Endothelial cell of umbilical vein (primary cell): ENCODE measurements at regions not wholly inside any gene's neighbourhood (a gene's known extent, or its start where the extent isn't known, plus 50 kb on each side); places are given as distances from the start of the nearest gene placed in this dataset.

Experiments
- BruUV-seq: library from RNA; stranded (reverse); fragments of 400-500 nt; replicated peaks from 2 replicates; lab custom pipeline; 2021; lab: Mats Ljungman, UMichigan
- CTCF ChIA-PET: fragments of 300-600, 350-600 bp; sonication (Branson Sonifier 250); formaldehyde crosslinking; loops from one replicate; lab custom pipeline; 2021; ENCODE audit warnings: antibody characterized with exemption, inconsistent platforms; lab: Charles Lee
- POLR2A ChIA-PET: fragments of 300-600, 350-600 bp; sonication (Branson Sonifier 250); formaldehyde crosslinking; loops from one replicate; lab custom pipeline; 2021; ENCODE audit warnings: antibody characterized with exemption, inconsistent platforms; lab: Charles Lee
- DNase-seq: peaks from one replicate; pipeline ENCODE4 v3.0.0-alpha.2; 2011; ENCODE audit warnings: low read depth, low spot score
- FAIRE-seq: peaks from 2 replicates; lab custom pipeline; 2011; peaks lifted over from hg19 to GRCh38; lab: Jason Lieb, UNC
- H2AFZ ChIP-seq: 2 replicates; pipeline ENCODE4 v1.6.0; 2012; ENCODE audit warnings: low read depth, low read length, control low read depth, inconsistent platforms
- H3K27ac ChIP-seq: 2 replicates; pipeline ENCODE4 v1.5.1; 2011; ENCODE audit warnings: low read depth, mild to moderate bottlenecking, control low read depth, low read length, moderate library complexity; ENCODE audit not compliant: insufficient read depth
- H3K27me3 ChIP-seq, 2 experiments: 2 replicates each; pipeline versions ENCODE4 v1.6.0 to v1.6.1; 2011; ENCODE audit warnings: low read length in 2 of 2, mixed read lengths in 1 of 2; ENCODE audit not compliant: control insufficient read depth in 2 of 2, insufficient read depth in 2 of 2
- H3K36me3 ChIP-seq, 2 experiments: 2 replicates in 1 of 2; 3 replicates in 1 of 2; pipeline ENCODE4 v1.5.1; 2011; ENCODE audit warnings: low read length in 2 of 2, mild to moderate bottlenecking in 1 of 2, moderate library complexity in 1 of 2; ENCODE audit not compliant: control insufficient read depth in 2 of 2, insufficient read depth in 2 of 2; ENCODE audit errors: extremely low read depth in 1 of 2
- H3K4me1 ChIP-seq: 3 replicates; pipeline ENCODE4 v1.5.1; 2011; ENCODE audit warnings: mild to moderate bottlenecking, low read length; ENCODE audit not compliant: control insufficient read depth, insufficient read depth; ENCODE audit errors: extremely low read depth
- H3K4me2 ChIP-seq: 2 replicates; pipeline ENCODE4 v1.6.1; 2011; ENCODE audit warnings: low read length, control low read depth, mixed read lengths; ENCODE audit not compliant: insufficient read depth
- H3K4me3 ChIP-seq, 3 experiments: fragments of 200-600 bp in 1 of 3; sonication (generic), shearing (Covaris generic) in 1 of 3; replicated peaks in 1 of 3; 2 replicates each; pipeline ENCODE4 v1.5.1; 2011 to 2016; ENCODE audit warnings: control low read depth in 3 of 3, low read length in 3 of 3, mild to moderate bottlenecking in 2 of 3, inconsistent platforms in 1 of 3, low read depth in 1 of 3, moderate library complexity in 1 of 3; ENCODE audit not compliant: insufficient read depth in 1 of 3
- H3K79me2 ChIP-seq: 2 replicates; pipeline ENCODE4 v1.6.0; 2012; ENCODE audit warnings: low read length, inconsistent platforms; ENCODE audit not compliant: control insufficient read depth, insufficient read depth
- H3K9ac ChIP-seq: replicated peaks from 2 replicates; pipeline ENCODE3; 2011; ENCODE audit warnings: low read length, control low read depth; ENCODE audit not compliant: insufficient read depth; ENCODE audit errors: extremely low read depth
- H3K9me1 ChIP-seq: replicated peaks from 3 replicates; pipeline ENCODE4 v1.6.0; 2011; ENCODE audit warnings: mild to moderate bottlenecking, low read length; ENCODE audit not compliant: control insufficient read depth, insufficient read depth; ENCODE audit errors: extremely low read depth
- H3K9me3 ChIP-seq: replicated peaks from 2 replicates; pipeline ENCODE4 v1.5.1; 2012; ENCODE audit warnings: low read length, inconsistent platforms; ENCODE audit not compliant: control insufficient read depth, insufficient read depth
- H4K20me1 ChIP-seq: replicated peaks from 2 replicates; pipeline ENCODE3; 2011; ENCODE audit warnings: mild to moderate bottlenecking, low read length; ENCODE audit not compliant: control insufficient read depth, insufficient read depth; ENCODE audit errors: extremely low read depth
- CTCF ChIP-seq, 2 donors: IDR thresholded peaks; 1 replicate in 1 of 2; 2 replicates in 1 of 2; pipeline ENCODE4 v1.5.1; 2011; ENCODE audit warnings: low read length in 2 of 2, mild to moderate bottlenecking in 2 of 2, moderate library complexity in 2 of 2, control low read depth in 1 of 2, inconsistent platforms in 1 of 2, low read depth in 1 of 2; ENCODE audit not compliant: insufficient read depth in 1 of 2; ENCODE audit errors: extremely low read depth in 1 of 2
- EZH2 ChIP-seq: IDR thresholded peaks from 2 replicates; pipeline ENCODE4 v1.6.1; 2012; ENCODE audit warnings: borderline replicate concordance, low read depth, mild to moderate bottlenecking, moderate library complexity, low read length, inconsistent platforms; ENCODE audit not compliant: severe bottlenecking
- FOS ChIP-seq: IDR thresholded peaks from 2 replicates; pipeline ENCODE4 v1.6.1; 2011; ENCODE audit warnings: mild to moderate bottlenecking, low read length, moderate library complexity, borderline replicate concordance; ENCODE audit not compliant: insufficient read depth
- GATA2 ChIP-seq: IDR thresholded peaks from 2 replicates; pipeline ENCODE4 v1.7.0; 2011; ENCODE audit warnings: low read depth, mild to moderate bottlenecking, moderate library complexity, mixed read lengths, low read length; ENCODE audit not compliant: insufficient read length, insufficient read depth
- JUN ChIP-seq: IDR thresholded peaks from 2 replicates; pipeline ENCODE4 v1.6.1; 2011; ENCODE audit warnings: borderline replicate concordance, low read depth; ENCODE audit not compliant: insufficient read length, insufficient read depth
- MAX ChIP-seq: IDR thresholded peaks from 2 replicates; pipeline ENCODE4 v1.6.1; 2011; ENCODE audit not compliant: insufficient read depth, insufficient read length
- MYC ChIP-seq: IDR thresholded peaks from one replicate; pipeline ENCODE4 v1.6.1; 2011; ENCODE audit warnings: mild to moderate bottlenecking, low read depth, low read length
- POLR2A ChIP-seq: IDR thresholded peaks from 2 replicates; pipeline ENCODE4 v1.6.1; 2012; ENCODE audit warnings: low read depth, mild to moderate bottlenecking, control low read depth, low read length
- POLR2AphosphoS5 ChIP-seq: IDR thresholded peaks from 2 replicates; pipeline ENCODE4 v1.6.1; 2012; ENCODE audit warnings: low read depth, mild to moderate bottlenecking, control low read depth, low read length, moderate library complexity; ENCODE audit not compliant: insufficient read depth
- dilution Hi-C: fragments of 300-500 bp; cut with MboI; formaldehyde crosslinking; loops from one replicate; pipeline ENCODE4 v1.15.0; 2019; ENCODE audit warnings: low sequenced_read_pairs; ENCODE audit not compliant: extremely low pct_ligation_motif_present
- intact Hi-C: fragments of 100-400 bp; cut with micrococcal nuclease; formaldehyde crosslinking; loops from one replicate; pipeline ENCODE4 v1.10.0; 2022

- no peaks in the 10 kb centered on the region for H3K9me1 ChIP-seq
- H2AFZ ChIP-seq: no peak overlapping the region
- CTCF ChIA-PET: interaction anchor here (0.8 to 1.9 kb wide), 3 partner anchors 10 to 246 kb away, joined by 3 to 6 read pairs (median 5); no protein-coding TSS in a partner anchor
- dilution Hi-C loops: loop anchor here (25.0 kb wide), 1 partner anchor 262 kb away; no protein-coding TSS in a partner anchor
- H3K9me3 ChIP-seq: no peaks in the 10 kb centered on the region
- intact Hi-C loops: no loop called here
- BruUV-seq: no TSS peak
- H3K4me2 ChIP-seq: no peak overlapping the region
- FAIRE-seq: no peak
- POLR2A ChIA-PET: no interaction called here
- H3K36me3 ChIP-seq: no peaks in the 10 kb centered on the region
- H3K9ac ChIP-seq: no peak overlapping the region
- TF ChIP-seq GATA2 (no peak), FOS (no peak), POLR2AphosphoS5 (no peak), EZH2 (no peak), POLR2A (no peak), MAX (no peak), JUN (no peak), CTCF (IDR thresholded peaks at IDR 0.05; ENCODE audit: extremely low read depth in 1 of 2, insufficient read depth in 1 of 2, low read depth in 1 of 2, low read length in 2 of 2) (no peak), MYC (no peak)
- no peak overlapping the region for H3K27ac ChIP-seq
- no peaks in the 10 kb centered on the region for H3K27me3 ChIP-seq
- no peak for DNase-seq
- H3K79me2 ChIP-seq: no peaks in the 10 kb centered on the region
- H3K4me3 ChIP-seq: no peak overlapping the region
- peaks cover 4% of the 10 kb centered on the region for H3K4me1 ChIP-seq
- H4K20me1 ChIP-seq: no peaks in the 10 kb centered on the region
These were observed 77.0 kb downstream of the SLC25A47 start for GRCh38 chr14:100400115-100400514.
